DND-41 (cell line): ENCODE measurements at regions not wholly inside any gene's neighbourhood (a gene's known extent, or its start where the extent isn't known, plus 50 kb on each side); places are given as distances from the start of the nearest gene placed in this dataset.

Experiments used
- ATAC-seq: fragments of 200-7000 bp; cut with Tn5 transposase; 3 replicates; pipeline ENCODE4 v1.9.1; 2021; ENCODE audit warnings: low read depth; ENCODE audit not compliant: insufficient read depth
- DNase-seq: peaks from one replicate; pipeline ENCODE4 v3.0.0-alpha.2; 2020
- H2AFZ ChIP-seq: 2 replicates; pipeline ENCODE4 v1.6.0; 2012; ENCODE audit warnings: low read depth, low read length
- H3K27ac ChIP-seq: 2 replicates; pipeline ENCODE4 v1.5.1; 2012; ENCODE audit warnings: low read length, inconsistent platforms
- H3K27me3 ChIP-seq: fragments of 200-600 bp; sonication (generic); 2 replicates; pipeline ENCODE4 v1.6.0; 2012; ENCODE audit warnings: low read length, mild to moderate bottlenecking, inconsistent platforms; ENCODE audit not compliant: insufficient read depth, poor library complexity
- H3K36me3 ChIP-seq: 2 replicates; pipeline ENCODE4 v1.5.1; 2012; ENCODE audit warnings: low read length, inconsistent platforms; ENCODE audit not compliant: insufficient read depth
- H3K4me1 ChIP-seq: 2 replicates; pipeline ENCODE4 v1.5.1; 2012; ENCODE audit warnings: mild to moderate bottlenecking, low read length; ENCODE audit not compliant: insufficient read depth
- H3K4me2 ChIP-seq: 2 replicates; pipeline ENCODE4 v1.6.0; 2012; ENCODE audit warnings: mild to moderate bottlenecking, moderate library complexity, low read length, inconsistent platforms; ENCODE audit not compliant: insufficient read depth
- H3K4me3 ChIP-seq, 2 experiments: fragments of 200-600 bp in 1 of 2; shearing (Covaris generic) in 1 of 2; 2 replicates each; pipeline ENCODE4 v1.5.1; 2012 to 2016; ENCODE audit warnings: inconsistent platforms in 2 of 2, low read length in 2 of 2, mild to moderate bottlenecking in 2 of 2, low read depth in 1 of 2, moderate library complexity in 1 of 2
- H3K79me2 ChIP-seq: 2 replicates; pipeline ENCODE4 v1.6.0; 2012; ENCODE audit warnings: low read length, inconsistent platforms; ENCODE audit not compliant: insufficient read depth
- H3K9ac ChIP-seq: 2 replicates; pipeline ENCODE4 v1.6.0; 2012; ENCODE audit warnings: low read depth, mild to moderate bottlenecking, inconsistent platforms, low read length, moderate library complexity
- H3K9me3 ChIP-seq: 2 replicates; pipeline ENCODE4 v1.5.1; 2012; ENCODE audit warnings: low read length, moderate library complexity, mild to moderate bottlenecking, inconsistent platforms; ENCODE audit not compliant: insufficient read depth, severe bottlenecking
- H4K20me1 ChIP-seq: 2 replicates; pipeline ENCODE4 v1.6.0; 2012; ENCODE audit warnings: low read length; ENCODE audit not compliant: insufficient read depth
- CTCF ChIP-seq: IDR thresholded peaks from 2 replicates; pipeline ENCODE4 v1.5.1; 2012; ENCODE audit warnings: borderline replicate concordance, low read length, moderate library complexity, mild to moderate bottlenecking; ENCODE audit not compliant: poor library complexity, severe bottlenecking; ENCODE audit errors: extremely low read depth
- EZH2 ChIP-seq: IDR thresholded peaks from 3 replicates; pipeline ENCODE4 v1.6.1; 2012; ENCODE audit warnings: borderline replicate concordance, low read depth, mild to moderate bottlenecking, moderate library complexity, low read length, inconsistent platforms; ENCODE audit not compliant: severe bottlenecking

- H2AFZ ChIP-seq: no peak overlapping the region
- no peak for TF ChIP-seq CTCF
- TF ChIP-seq EZH2: no peak
Measured at GRCh38 chr15:92304223-92304975, 89.3 kb upstream of the ST8SIA2 start.

GRCh38 chr15:92305343-92305742 is 88.3 kb upstream of the ST8SIA2 start:
- ATAC-seq (no peak), DNase-seq (no peak)
- H3K27ac ChIP-seq: no peak overlapping the region
- H3K9me3 ChIP-seq: no peaks in the 10 kb centered on the region
- H3K4me1 ChIP-seq: no peaks in the 10 kb centered on the region
- no peak overlapping the region for H3K4me3 ChIP-seq
- H3K36me3 ChIP-seq: no peaks in the 10 kb centered on the region
- H3K27me3 ChIP-seq: peaks cover 10% of the 10 kb centered on the region
- TF ChIP-seq EZH2 (no peak), CTCF (no peak)
- no peak overlapping the region for H3K4me2 ChIP-seq
- H4K20me1 ChIP-seq: no peaks in the 10 kb centered on the region
- no peaks in the 10 kb centered on the region for H3K79me2 ChIP-seq
- H3K9ac ChIP-seq: no peak overlapping the region
- no peak overlapping the region for H2AFZ ChIP-seq

More at GRCh38 chr15:92304223-92304975, 89.3 kb upstream of the ST8SIA2 start:
- Histone ChIP-seq H3K27ac (no peak overlapping the region), H3K4me3 (no peak overlapping the region), H3K9ac (no peak overlapping the region), H3K9me3 (no peaks in the 10 kb centered on the region), H3K36me3 (no peaks in the 10 kb centered on the region), H4K20me1 (no peaks in the 10 kb centered on the region), H3K4me2 (no peak overlapping the region), H3K79me2 (no peaks in the 10 kb centered on the region), H3K27me3 (peaks cover 10% of the 10 kb centered on the region), H3K4me1 (no peaks in the 10 kb centered on the region)
- no peak for DNase-seq
- no peak for ATAC-seq

- Histone ChIP-seq H3K4me2 (no peak overlapping the region), H3K79me2 (no peaks in the 10 kb centered on the region), H3K27ac (no peak overlapping the region), H3K9ac (no peak overlapping the region), H3K27me3 (peaks cover 10% of the 10 kb centered on the region), H3K4me3 (no peak overlapping the region), H4K20me1 (no peaks in the 10 kb centered on the region), H2AFZ (no peak overlapping the region), H3K36me3 (no peaks in the 10 kb centered on the region), H3K9me3 (no peaks in the 10 kb centered on the region), H3K4me1 (no peaks in the 10 kb centered on the region)
- no peak for ATAC-seq
- TF ChIP-seq EZH2 (no peak), CTCF (no peak)
- DNase-seq: no peak
Measured at GRCh38 chr15:92306663-92307062, 87.0 kb upstream of the ST8SIA2 start.
